ENCODE measurements at regions not wholly inside any gene's neighbourhood (a gene's known extent, or its start where the extent isn't known, plus 50 kb on each side); places are given as distances from the start of the nearest gene placed in this dataset.
"Not testable (repeated sequence)": the region's sequence is repeated elsewhere in the genome, so short reads cannot be mapped to it uniquely, and the experiment has no call there.

GRCh38 chr15:75119312-75119711 is 82.4 kb upstream of the C15orf39 start:
- not testable (repeated sequence) for TF ChIP-seq CTCF, POLR2A (IDR thresholded peaks at IDR 0.05)

Measured in thyroid gland (tissue), 4 donors.